ENCODE measurements at regions not wholly inside any gene's neighbourhood (a gene's known extent, or its start where the extent isn't known, plus 50 kb on each side); places are given as distances from the start of the nearest gene placed in this dataset.

- Histone ChIP-seq H3K4me3 (no peak overlapping the region), H3K36me3 (no peaks in the 10 kb centered on the region), H3K27ac (no peak overlapping the region), H3K27me3 (replicated peaks in 1 of 7) (no peaks in the 10 kb centered on the region), H3K9me3 (peaks cover 0 to 6% (median 0%) of the 10 kb centered on the region in 8 donors), H3K4me1 (no peaks in the 10 kb centered on the region)
- no peak for DNase-seq
- intact Hi-C loops (cut with DNase I; ENCODE audit: low total_unique reads) = no loop called here
- TF ChIP-seq POLR2A (IDR thresholded peaks at IDR 0.05) = no peak
- no peak for TF ChIP-seq POLR2AphosphoS5 (IDR thresholded peaks at IDR 0.05)
- no peak for TF ChIP-seq CTCF (IDR thresholded peaks at IDR 0.05 in 8 of 11, conservative IDR thresholded peaks at IDR 0.05 in 3 of 11)
Measured at GRCh38 chr6:9566096-9566495, 848.8 kb downstream of the TFAP2A start.

- Histone ChIP-seq H3K27me3 (replicated peaks in 1 of 7) (no peaks in the 10 kb centered on the region), H3K27ac (no peak overlapping the region), H3K9me3 (peaks cover 0 to 6% (median 0%) of the 10 kb centered on the region in 8 donors), H3K36me3 (no peaks in the 10 kb centered on the region), H3K4me3 (no peak overlapping the region), H3K4me1 (no peaks in the 10 kb centered on the region)
- DNase-seq = no peak
- 57 to 85% (median 74%) methylated on average over 3 of the region's 3 CpGs for WGBS, 5 donors
- intact Hi-C loops (cut with DNase I; ENCODE audit: low total_unique reads) = no loop called here
- TF ChIP-seq POLR2AphosphoS5 (IDR thresholded peaks at IDR 0.05) (no peak), POLR2A (IDR thresholded peaks at IDR 0.05) (no peak), CTCF (IDR thresholded peaks at IDR 0.05 in 8 of 11, conservative IDR thresholded peaks at IDR 0.05 in 3 of 11) (no peak)
Measured at GRCh38 chr6:9564021-9564420, 850.9 kb downstream of the TFAP2A start.

- Histone ChIP-seq H3K4me3 (no peak overlapping the region), H3K27me3 (replicated peaks in 1 of 7) (no peaks in the 10 kb centered on the region), H3K4me1 (no peaks in the 10 kb centered on the region), H3K27ac (no peak overlapping the region), H3K36me3 (no peaks in the 10 kb centered on the region), H3K9me3 (peaks cover 0 to 6% (median 0%) of the 10 kb centered on the region in 8 donors)
- intact Hi-C loops (cut with DNase I; ENCODE audit: low total_unique reads) = no loop called here
- WGBS, 5 donors = 79 to 98% (median 85%) methylated on average over 1 of the region's 1 CpG
- no peak for DNase-seq
- TF ChIP-seq POLR2A (IDR thresholded peaks at IDR 0.05) = no peak
- no peak for TF ChIP-seq POLR2AphosphoS5 (IDR thresholded peaks at IDR 0.05)
- no peak for TF ChIP-seq CTCF (IDR thresholded peaks at IDR 0.05 in 8 of 11, conservative IDR thresholded peaks at IDR 0.05 in 3 of 11)
Measured at GRCh38 chr6:9563568-9563967, 851.3 kb downstream of the TFAP2A start.

GRCh38 chr6:9554806-9555205, 860.1 kb downstream of the TFAP2A start:
- no peaks in the 10 kb centered on the region for H3K36me3 ChIP-seq
- peaks cover 0 to 33% (median 14%) of the 10 kb centered on the region in 8 donors for H3K9me3 ChIP-seq
- H3K4me1 ChIP-seq = no peaks in the 10 kb centered on the region
- H3K4me3 ChIP-seq = no peak overlapping the region
- no peaks in the 10 kb centered on the region for H3K27me3 ChIP-seq (replicated peaks in 1 of 7)
- intact Hi-C loops (cut with DNase I; ENCODE audit: low total_unique reads) = no loop called here
- TF ChIP-seq POLR2AphosphoS5 (IDR thresholded peaks at IDR 0.05) (no peak), CTCF (IDR thresholded peaks at IDR 0.05 in 8 of 11, conservative IDR thresholded peaks at IDR 0.05 in 3 of 11) (no peak), POLR2A (IDR thresholded peaks at IDR 0.05) (no peak)
- H3K27ac ChIP-seq = no peak overlapping the region
- DNase-seq = no peak

Measured in spleen (tissue), 11 donors.